Karpas-422 (cell line): ENCODE measurements at regions not wholly inside any gene's neighbourhood (a gene's known extent, or its start where the extent isn't known, plus 50 kb on each side); places are given as distances from the start of the nearest gene placed in this dataset. TPM values are rescaled to one million over a fixed set of nuclear protein-coding genes. Genes with fewer than 3 reads are reported as not detected.

Source experiments
- small RNA-seq: library from RNA; depleted of rRNA; stranded (forward); fragments of <200 nt; gene quantifications from one replicate; pipeline ENCODE3, GENCODE V24; 2014

Small RNA genes lying in the stretch of these regions (small RNA-seq; reads per million reads assigned to genes)
- gene RNU6-1319P, result not detected
